Left kidney (tissue), 1 donor: ENCODE measurements at regions not wholly inside any gene's neighbourhood (a gene's known extent, or its start where the extent isn't known, plus 50 kb on each side); places are given as distances from the start of the nearest gene placed in this dataset.
A peak's percentile ranks its signal among the peaks of the same experiment; 100 is the strongest.
"Not testable (repeated sequence)": the region's sequence is repeated elsewhere in the genome, so short reads cannot be mapped to it uniquely, and the experiment has no call there.

Experiments used
- DNase-seq: peaks from one replicate; pipeline ENCODE4 v3.0.0-alpha.2; 2013

DNA sequence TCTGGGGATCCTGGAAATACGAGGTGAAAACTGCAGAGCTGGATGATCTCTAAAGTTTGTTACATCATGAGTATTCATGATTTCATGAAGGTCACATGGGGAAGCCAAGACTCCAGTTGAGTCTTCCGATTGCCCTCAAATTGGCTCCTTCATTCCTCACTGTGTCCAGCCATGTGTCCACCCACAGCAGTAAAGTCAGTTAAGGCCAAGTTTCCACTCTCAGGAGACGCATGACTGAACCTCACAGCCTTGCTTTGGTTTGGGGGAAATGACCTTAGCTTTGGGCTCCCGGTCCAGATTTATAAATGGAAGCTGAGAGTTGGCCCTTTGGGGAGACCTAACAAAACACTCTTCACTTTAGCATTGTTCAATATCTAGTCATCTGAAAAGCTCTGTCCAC, 289.7 kb upstream of the MCTP2 start:
- DNase-seq = no peak

DNA sequence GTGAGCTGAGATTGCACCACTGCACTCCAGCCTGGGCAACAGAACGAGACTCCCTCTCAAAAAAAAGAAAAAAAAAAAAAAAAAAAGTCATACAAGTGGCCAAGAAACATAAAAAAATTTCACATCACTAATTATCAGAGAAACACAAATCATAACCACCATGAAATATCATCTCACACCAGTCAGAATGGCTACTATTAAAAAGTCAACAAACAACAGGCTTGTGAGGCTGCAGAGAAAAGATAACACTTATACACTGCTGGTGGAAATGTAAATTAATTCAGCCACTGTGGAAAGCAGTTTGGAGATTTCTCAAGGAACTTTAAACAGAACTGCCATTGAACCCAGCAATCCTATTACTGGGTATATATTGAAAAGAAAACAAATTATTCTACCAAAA, 291.1 kb upstream of the MCTP2 start:
- no peak for DNase-seq

DNA sequence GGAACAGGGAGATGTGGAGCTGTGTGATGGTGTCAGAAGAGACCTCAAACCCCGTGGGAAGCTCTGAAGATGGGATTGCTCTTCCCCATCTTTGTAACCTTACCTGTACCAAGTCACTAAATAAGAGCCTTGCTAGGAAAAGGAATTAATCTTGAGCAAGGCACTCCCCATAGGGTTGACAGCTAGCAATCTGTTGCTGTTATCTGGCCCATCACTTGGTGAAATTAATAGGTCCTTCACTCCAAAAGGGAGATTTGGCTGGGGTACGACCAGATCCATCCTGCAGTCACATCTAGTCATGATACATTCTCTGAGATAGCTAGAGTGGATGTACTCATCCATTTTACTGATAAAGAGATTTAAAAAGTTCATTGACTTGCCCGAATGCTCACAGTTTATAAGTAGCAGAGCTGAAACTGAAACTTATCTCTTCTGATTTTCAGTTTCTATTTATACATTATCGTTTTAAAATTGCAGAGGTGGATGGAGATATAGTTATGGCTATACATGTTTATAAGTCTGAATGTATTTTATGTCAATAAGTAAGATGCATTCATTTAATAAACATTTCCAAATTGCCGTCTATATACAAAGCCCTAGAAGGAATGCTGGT, 299.1 kb upstream of the MCTP2 start:
- no peak for DNase-seq

DNA sequence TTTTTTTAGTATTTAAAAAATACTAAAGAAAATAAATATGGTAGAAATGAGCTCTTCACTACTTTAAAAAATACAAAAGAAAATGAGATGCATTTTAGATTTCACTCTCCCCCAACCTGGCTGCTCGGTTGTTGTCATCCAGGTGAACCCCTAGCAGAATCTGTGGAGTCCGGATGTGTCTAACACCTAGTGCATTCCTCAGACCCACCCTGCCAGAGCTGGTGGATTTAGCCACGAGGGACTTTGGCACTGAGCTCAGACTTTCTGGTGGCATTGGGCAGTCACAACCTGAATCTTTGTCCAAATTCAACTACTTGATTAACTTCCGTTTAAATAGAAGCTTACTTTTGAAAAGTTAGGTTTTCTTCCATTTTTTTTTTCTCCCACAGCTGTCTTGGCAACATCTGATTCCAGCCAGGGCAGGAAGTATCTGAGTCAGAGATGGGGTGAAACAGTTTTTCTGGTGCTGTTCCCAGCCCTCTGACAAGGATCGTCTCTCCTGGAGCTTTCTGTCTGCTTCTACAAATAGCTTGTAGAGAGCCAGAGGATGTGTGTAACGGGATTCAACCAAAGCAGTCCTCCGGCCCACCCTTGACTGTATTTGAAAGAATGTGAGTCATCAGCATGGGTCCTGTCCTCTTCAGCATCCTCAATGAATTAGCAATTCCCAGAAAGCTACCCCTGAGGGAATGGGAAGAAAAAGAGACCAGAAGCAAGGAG, 301.8 kb upstream of the MCTP2 start:
- DNase-seq = no peak

DNA sequence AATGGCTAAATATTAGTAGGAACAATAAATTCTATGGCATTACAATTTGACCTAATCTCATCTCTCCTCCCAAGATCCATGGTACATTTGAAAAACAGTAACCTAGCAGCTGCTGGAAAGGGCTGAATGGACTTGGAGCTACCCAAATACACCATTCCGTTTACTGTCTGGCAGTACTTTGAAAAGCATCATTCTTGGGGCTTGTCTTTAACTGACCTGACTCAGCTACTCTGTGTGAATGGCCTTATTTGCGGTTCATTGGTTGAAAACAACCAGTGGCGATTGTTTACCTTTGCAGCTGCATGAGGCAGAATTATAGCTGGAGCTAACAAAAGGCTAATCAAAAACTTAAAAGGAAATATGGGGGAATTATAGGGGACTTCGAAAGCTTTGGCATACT, 311.2 kb upstream of the MCTP2 start:
- DNase-seq = no peak

DNA sequence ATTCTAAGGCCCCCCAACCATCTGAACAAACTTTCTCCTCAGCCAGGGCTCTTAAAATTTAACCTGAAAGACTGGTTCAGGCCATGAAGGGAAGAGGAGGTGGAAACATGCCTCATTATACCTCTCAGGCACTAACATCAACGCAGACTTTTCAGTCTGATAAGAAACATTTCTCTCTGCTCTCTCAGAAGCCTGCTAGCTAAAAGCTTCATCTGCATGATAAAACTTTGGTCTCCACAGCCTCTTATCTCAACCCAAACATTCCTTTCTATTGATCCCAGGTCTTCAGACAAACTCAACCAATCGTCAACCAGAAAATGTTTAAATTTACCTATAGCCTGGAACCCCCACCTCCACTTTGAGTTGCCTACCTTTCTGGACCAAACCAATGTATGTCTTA, 312.6 kb upstream of the MCTP2 start:
- DNase-seq = not testable (repeated sequence)

DNA sequence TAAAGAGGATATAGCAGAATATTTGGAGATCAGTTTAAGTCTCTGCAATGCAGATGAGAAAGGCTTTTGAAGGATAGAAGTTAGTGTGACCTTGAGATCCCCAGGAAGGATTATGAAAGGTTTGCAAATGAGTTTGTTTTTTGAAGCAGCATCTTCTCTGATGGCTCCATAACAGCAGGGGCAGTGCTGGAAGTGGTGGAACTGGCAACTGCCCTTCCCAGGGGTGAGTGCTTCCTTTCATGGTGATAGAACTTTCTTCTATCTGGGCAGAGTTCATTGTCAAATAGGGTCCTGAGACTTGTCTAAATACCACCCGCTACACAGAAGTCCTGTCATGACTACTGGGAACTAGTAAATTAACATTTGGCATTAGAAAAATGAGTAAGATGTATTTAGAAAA, 314.2 kb upstream of the MCTP2 start:
- DNase-seq = no peak

DNA sequence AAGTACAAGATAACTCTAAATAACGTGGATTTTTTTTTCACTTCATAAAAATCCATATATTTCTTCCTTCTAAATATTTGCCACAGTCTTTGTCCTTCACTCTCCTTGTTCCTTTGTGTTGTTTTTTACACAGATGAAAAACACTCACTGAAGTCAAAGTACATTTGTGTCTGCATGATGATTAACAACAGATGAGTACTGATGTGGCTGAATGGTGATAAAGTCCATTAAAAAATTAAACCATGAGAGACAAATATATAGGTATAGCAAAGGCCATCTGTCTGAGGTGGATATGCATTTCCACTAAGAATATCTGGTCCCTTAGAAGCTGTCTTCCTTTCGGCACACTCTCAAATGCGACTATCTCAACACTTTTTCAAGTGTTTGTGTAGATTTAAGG, 317.5 kb upstream of the MCTP2 start:
- no peak for DNase-seq

DNA sequence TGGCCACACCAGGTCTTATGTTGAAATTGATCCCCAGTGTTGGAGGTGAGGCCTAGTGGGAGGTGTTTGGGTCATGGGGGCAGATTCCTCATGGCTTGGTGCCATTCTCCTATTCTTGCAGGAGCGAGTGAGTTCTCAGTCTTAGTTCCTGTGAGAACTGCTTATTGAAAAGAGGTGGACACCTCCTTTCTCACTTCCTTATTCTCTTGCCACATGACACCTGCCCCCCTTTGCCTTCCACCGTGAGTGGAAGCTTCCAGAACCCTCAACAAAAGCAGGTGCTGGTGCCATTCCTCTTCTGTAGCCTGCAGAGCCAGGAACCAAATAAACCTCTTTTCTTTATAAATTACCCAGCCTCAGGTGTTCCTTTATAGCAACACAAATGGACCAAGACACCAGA, 318.1 kb upstream of the MCTP2 start:
- no peak for DNase-seq

DNA sequence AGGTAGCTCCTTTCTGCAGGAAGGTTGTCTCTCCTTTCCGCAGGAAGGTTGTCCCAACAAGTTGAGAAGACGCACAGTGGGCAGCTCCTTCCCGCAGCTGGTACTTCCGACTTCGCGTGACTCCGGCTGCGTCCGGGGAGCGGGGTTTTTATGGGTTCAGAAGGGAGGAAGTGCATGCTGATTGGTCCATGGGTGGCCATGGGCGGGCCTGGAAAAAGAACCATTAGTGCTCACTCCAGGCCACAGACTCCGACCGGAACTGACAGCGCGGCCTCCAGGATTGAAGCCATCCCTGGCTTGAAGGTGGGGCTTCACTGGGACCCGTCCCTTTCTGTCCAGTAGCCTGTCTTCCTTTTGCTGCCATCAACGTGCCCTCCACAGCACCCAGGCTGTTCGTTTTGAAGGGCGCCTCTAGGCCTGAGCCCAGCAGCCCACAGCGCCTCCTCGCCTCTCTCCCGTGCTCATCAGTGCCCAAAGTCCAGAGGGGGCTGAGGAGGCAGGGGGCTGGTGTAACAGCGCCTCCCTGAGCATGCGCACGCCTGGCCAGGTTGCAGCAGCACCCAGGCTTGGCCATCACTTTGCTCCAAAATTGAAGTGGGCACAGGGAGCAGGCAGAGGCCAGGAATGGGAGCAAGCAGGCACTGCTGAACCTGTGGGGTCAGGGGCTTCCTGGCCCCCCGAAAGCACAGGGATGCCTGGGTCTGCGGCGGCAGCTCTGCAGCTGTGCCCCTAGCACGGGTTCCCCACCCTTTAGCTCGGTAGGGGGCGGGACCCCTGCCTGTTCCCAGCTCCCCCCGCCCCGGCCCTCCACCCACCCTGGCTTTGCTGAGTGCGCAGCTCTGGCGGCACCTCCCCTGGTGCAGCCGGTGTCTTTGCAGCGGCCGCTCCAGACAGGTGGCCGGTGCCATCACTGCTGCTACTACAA, 330.6 kb upstream of the MCTP2 start:
- DNase-seq = no peak

DNA sequence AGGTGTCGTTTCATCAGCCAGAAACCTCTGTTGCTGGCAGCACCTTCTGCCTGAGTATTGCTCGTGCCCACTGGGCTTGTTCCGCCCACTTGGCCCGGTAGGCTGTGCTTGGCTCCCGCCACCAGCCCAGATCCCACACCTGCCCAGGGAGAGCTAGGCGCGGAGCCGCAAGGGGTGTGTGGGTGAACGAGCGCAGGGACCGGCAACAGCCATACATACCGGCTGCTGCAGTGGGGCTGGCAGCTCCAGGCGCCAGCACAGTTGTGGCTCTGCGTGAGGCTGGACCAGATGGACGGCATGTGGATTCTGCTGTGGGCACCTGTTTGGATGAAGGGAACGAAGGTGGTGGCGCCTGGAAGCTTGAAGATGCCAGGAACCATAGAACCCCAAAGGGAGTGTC, 331.5 kb upstream of the MCTP2 start:
- no peak for DNase-seq

DNA sequence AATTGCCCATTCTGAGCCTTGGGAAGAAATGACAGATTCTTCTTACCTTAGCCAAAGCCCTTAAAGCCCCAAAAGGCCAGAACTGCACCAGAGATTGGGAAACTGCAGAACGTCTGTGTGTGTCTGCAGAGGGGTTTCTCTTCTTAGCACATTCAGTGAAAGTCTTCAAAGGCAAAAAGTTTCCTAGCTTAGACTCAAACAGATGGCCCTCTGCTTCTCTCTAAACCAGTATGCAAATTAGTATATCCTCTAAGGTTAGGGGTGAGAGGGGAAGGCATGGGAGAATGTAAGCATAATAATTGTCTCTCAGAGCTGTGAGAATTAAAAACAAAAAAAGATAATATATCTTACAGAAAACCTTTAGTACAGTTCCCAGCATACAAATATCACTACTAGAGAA, 334.0 kb upstream of the MCTP2 start:
- no peak for DNase-seq

DNA sequence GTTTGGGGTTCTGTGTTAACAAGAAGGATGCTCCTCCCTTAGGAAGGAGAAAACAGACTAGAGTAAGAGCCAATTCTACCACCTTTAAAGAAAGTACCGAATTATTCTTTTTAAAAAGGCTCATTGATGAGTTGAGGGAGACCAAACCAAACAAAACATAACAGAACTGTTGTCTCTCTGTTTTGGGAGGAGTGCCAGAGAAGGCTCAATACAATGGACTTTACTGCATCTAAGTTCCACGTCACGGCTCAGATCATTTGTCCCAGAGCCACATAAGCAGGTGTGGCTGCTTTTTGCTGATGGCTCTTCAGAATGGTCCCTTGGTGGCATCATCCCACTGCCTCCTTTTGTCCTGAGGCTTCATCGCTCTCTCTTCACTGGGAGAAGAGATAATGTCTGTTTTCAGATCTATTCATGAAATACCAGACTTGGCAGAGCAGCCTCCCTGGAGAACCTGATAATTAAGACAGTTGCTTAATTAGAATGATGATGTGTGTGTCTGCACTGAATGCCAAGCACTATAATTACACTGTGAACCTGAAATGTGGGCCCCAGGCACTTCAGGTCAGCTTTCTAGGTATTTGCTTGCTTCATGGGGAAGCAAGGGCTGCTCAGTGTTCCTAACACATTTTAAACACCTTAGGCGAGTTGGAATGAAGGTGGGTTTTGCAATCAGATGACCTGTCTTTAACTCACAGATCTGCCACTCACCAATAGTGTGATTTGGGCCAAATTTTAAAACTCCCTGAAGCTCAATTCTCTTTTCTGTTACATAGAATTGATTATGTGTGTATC, 335.2 kb upstream of the MCTP2 start:
- no peak for DNase-seq

DNA sequence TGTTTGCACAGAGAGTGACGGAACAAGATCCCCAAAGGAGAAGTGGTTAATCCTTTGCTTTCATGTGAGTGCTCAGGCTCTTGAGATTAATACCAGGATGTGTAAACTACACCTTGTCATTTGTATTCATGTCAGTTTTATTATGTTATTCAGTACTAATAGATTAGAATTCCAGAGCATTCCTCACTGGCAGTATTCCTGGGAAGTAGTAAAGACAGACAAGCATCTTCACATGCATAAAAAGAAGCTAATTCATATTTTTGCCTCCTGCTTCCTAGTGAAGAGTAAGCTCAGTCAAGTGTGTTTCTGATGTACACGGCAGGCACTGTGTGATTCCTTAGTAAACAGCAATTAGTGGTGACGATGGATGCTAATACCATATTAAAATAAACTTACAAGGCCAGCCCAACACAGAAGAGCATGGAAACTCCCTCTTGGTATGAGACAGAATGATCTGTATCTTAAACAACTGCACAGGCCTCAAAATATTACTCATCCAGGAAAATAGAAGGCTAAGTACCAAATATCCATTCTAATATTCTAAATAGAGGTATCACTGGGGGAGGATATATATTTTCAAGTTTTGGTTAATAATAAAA, 336.8 kb upstream of the MCTP2 start:
- DNase-seq = no peak

DNA sequence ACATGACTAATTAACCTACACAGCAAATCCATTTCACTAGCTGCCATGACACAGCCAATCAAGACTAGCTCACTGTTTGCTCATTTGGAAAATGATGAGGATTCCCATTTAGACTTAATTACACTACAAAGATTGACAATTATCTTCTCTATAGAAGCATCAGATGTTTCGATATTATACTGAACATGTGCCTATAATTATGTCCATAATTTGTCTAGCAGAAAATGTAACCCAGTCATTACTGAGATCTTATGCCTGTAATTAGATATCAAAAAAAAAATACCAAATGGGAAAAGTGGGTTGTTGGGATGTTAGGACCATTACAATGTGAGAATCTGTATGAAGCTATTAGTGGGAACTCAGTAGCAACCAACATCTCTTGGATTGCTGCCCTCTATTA, 344.2 kb upstream of the MCTP2 start:
- no peak for DNase-seq

DNA sequence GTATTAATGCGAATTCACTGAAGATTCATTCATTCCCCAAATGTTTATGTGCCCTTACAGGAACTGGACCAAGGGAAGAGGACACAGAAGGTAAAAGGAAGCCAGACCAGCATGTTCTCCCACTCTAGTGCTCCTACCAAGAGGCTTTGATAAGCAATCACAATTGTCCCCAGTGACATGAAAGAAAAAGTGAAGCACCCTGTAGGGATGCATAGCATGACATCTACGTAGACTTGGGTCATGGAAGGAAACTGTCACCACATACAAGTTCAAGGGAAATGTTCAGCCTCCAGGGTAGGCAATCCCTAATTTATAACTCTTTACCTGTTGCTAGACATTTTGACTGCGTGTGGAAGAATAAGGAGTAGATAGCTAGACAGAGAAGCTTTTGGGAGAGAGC, 348.6 kb upstream of the MCTP2 start:
- DNase-seq = no peak

DNA sequence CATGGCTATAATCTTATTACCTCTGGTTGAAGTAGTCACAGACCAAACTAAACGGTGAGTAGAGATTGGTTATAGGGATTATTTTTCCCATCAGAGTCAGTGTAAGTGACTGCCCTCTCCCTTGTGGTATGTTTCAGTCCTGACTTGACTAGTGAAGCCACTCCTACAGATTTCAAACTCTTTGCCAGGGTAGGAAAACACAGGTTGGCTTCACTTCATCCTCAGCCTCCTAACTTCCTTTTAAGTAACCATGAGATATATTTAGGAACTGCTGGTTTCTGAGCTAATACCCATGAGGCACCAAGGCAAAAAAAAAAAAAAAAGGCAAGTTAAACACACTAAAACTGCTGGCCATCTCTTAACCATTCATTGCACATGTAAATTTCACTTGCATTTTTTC, 349.2 kb upstream of the MCTP2 start:
- DNase-seq = no peak

DNA sequence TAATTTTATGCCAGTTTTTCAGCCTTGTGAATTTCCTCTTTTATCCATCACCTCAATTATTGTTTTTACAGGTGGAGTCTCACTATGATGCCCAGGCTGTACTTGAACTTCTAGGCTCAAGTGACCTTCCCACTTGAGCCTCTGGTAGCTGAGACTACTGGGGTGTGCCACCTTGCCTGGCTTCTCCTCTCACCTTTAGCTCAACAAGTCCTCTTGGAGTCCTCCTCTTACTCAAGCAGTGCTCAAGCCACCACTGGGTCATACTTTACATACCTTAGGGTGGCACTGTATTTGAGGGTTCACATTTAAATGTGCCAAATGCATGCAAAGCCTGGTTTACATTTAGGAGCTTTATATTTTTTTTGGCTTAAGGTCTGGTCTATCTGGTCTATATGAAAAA, 350.1 kb upstream of the MCTP2 start:
- DNase-seq = no peak

DNA sequence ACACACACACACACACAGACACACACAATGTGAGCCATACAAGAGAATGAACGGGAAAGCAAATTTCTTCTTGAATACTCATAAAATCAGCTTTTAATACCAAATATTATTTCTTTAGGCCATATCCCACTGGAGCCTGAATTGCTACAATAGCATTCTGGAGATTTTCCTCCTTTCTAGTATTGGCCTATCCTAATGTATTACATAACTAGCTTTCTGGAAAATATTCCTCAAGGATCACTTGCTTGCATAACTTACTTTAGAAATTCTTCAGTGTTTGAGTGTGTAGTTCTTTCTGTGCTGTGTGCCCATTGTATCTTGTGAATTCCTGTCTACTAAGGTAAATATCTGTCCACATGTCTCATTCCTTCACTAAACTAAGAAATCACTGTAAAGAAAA, 351.0 kb upstream of the MCTP2 start:
- DNase-seq = no peak

DNA sequence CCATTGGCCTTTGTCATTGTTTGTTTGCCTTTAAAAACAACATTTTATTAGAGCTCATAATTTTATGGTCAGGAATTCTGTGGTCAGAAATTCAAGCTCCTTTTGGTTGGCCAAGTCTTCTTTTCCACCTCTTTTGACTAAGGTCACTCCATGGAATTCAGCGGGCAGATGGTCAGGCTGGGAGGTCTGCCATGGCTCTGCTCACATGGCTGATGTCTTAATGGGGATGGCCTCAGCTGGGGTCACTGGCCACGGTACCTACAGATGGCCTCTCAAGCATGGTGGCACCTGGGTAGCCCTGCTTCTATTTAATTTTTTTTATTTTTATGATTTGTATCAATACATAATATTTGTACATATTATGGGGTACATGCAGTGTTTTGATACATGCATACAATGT, 360.8 kb upstream of the MCTP2 start:
- no peak for DNase-seq

DNA sequence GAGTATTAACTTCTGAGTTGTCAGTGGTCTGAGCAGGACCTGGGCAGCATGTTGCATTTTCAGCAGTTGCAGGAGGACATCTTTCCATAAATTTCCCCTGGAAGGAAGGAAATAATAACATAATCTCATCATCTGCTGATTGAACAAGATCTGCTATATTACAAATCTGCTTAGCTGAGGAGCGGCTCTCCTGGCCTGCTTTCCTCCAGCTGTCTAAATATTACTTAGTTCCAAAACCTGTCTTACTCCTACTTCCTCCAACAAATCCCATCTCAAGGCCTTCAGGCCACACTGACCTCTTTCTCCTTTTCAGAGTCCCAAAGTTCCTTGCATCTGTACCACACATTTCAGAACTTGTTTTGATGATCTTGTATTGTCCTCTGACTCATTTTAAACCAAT, 364.4 kb upstream of the MCTP2 start:
- DNase-seq = no peak

DNA sequence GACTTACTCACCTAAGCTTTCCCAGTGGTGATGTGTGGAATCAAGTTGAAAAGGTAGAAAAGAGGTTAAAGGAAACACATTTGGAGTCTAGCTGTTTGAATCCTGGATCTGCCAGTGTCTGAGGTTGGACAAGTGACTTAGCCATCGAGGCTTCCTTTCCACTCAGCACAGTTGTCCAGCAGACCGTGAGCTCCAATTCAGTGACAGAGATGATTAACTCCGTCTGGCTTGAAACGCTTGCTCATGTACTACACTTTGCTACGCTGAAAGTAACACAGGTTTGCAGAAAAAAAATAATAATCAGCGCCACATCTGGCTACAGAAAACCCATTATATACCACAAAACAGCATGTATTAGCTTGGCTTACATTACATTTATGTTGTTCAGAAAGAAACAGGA, 364.9 kb upstream of the MCTP2 start:
- DNase-seq = peak; percentile 37
